ENCODE measurements at regions not wholly inside any gene's neighbourhood (a gene's known extent, or its start where the extent isn't known, plus 50 kb on each side); places are given as distances from the start of the nearest gene placed in this dataset.

- Mint-ChIP-seq H3K9me3 (peaks cover 5% of the 10 kb centered on the region), H3K27me3 (ENCODE audit: low read depth) (peaks cover 8% of the 10 kb centered on the region), H3K4me3 (no peak overlapping the region), H3K4me1 (ENCODE audit: low read depth) (no peaks in the 10 kb centered on the region), H3K36me3 (ENCODE audit: insufficient read depth) (no peaks in the 10 kb centered on the region)
- no peak for DNase-seq
- no peak for ATAC-seq
These were observed 193.5 kb upstream of the CCDC150 start for GRCh38 chr2:196445991-196446390.

GRCh38 chr2:196448407-196449079, 191.0 kb upstream of the CCDC150 start:
- no peak overlapping the region for H3K4me3 Mint-ChIP-seq
- no peak for ATAC-seq
- peaks cover 2% of the 10 kb centered on the region for H3K4me1 Mint-ChIP-seq (ENCODE audit: low read depth)
- no peaks in the 10 kb centered on the region for H3K36me3 Mint-ChIP-seq (ENCODE audit: insufficient read depth)
- H3K9me3 Mint-ChIP-seq = peaks cover 5% of the 10 kb centered on the region
- peaks cover 8% of the 10 kb centered on the region for H3K27me3 Mint-ChIP-seq (ENCODE audit: low read depth)
- DNase-seq = no peak

GRCh38 chr2:196449083-196449482, 190.4 kb upstream of the CCDC150 start:
- Mint-ChIP-seq H3K27me3 (ENCODE audit: low read depth) (peaks cover 8% of the 10 kb centered on the region), H3K4me3 (no peak overlapping the region), H3K4me1 (ENCODE audit: low read depth) (peaks cover 2% of the 10 kb centered on the region), H3K36me3 (ENCODE audit: insufficient read depth) (no peaks in the 10 kb centered on the region), H3K9me3 (peaks cover 5% of the 10 kb centered on the region)
- DNase-seq (no peak), ATAC-seq (no peak)

GRCh38 chr2:196452758-196453157, 186.8 kb upstream of the CCDC150 start:
- H3K9me3 Mint-ChIP-seq = no peaks in the 10 kb centered on the region
- no peak for ATAC-seq
- H3K36me3 Mint-ChIP-seq (ENCODE audit: insufficient read depth) = no peaks in the 10 kb centered on the region
- peaks cover 2% of the 10 kb centered on the region for H3K4me1 Mint-ChIP-seq (ENCODE audit: low read depth)
- DNase-seq = no peak
- peaks cover 25% of the 10 kb centered on the region for H3K27me3 Mint-ChIP-seq (ENCODE audit: low read depth)
- H3K4me3 Mint-ChIP-seq = no peak overlapping the region

- Mint-ChIP-seq H3K36me3 (ENCODE audit: insufficient read depth) (no peaks in the 10 kb centered on the region), H3K4me3 (no peak overlapping the region), H3K27me3 (ENCODE audit: low read depth) (peaks cover 29% of the 10 kb centered on the region), H3K9me3 (no peaks in the 10 kb centered on the region), H3K4me1 (ENCODE audit: low read depth) (peaks cover 2% of the 10 kb centered on the region)
- ATAC-seq = no peak
- DNase-seq = peak; percentile 23
These were observed 185.9 kb upstream of the CCDC150 start for GRCh38 chr2:196453613-196454047.

- DNase-seq (no peak), ATAC-seq (no peak)
- Mint-ChIP-seq H3K36me3 (ENCODE audit: insufficient read depth) (no peaks in the 10 kb centered on the region), H3K27me3 (ENCODE audit: low read depth) (peaks cover 29% of the 10 kb centered on the region), H3K4me1 (ENCODE audit: low read depth) (peaks cover 9% of the 10 kb centered on the region), H3K4me3 (no peak overlapping the region), H3K9me3 (no peaks in the 10 kb centered on the region)
These were observed 185.0 kb upstream of the CCDC150 start for GRCh38 chr2:196454492-196454891.

- H3K9me3 Mint-ChIP-seq = no peaks in the 10 kb centered on the region
- DNase-seq (no peak), ATAC-seq (no peak)
- H3K4me3 Mint-ChIP-seq = no peak overlapping the region
- peaks cover 57% of the 10 kb centered on the region for H3K27me3 Mint-ChIP-seq (ENCODE audit: low read depth)
- H3K36me3 Mint-ChIP-seq (ENCODE audit: insufficient read depth) = no peaks in the 10 kb centered on the region
- H3K4me1 Mint-ChIP-seq (ENCODE audit: low read depth) = peaks cover 13% of the 10 kb centered on the region
These were observed 180.0 kb upstream of the CCDC150 start for GRCh38 chr2:196459539-196459938.

GRCh38 chr2:196463706-196464105, 175.8 kb upstream of the CCDC150 start:
- no peaks in the 10 kb centered on the region for H3K9me3 Mint-ChIP-seq
- no peaks in the 10 kb centered on the region for H3K36me3 Mint-ChIP-seq (ENCODE audit: insufficient read depth)
- H3K27me3 Mint-ChIP-seq (ENCODE audit: low read depth) = peaks cover 39% of the 10 kb centered on the region
- H3K4me1 Mint-ChIP-seq (ENCODE audit: low read depth) = peaks cover 13% of the 10 kb centered on the region
- no peak for ATAC-seq
- no peak overlapping the region for H3K4me3 Mint-ChIP-seq
- DNase-seq = no peak

GRCh38 chr2:196464311-196464710, 175.2 kb upstream of the CCDC150 start:
- Mint-ChIP-seq H3K27me3 (ENCODE audit: low read depth) (peaks cover 37% of the 10 kb centered on the region), H3K4me1 (ENCODE audit: low read depth) (peaks cover 7% of the 10 kb centered on the region), H3K4me3 (no peak overlapping the region), H3K36me3 (ENCODE audit: insufficient read depth) (no peaks in the 10 kb centered on the region), H3K9me3 (no peaks in the 10 kb centered on the region)
- ATAC-seq (no peak), DNase-seq (no peak)

- Mint-ChIP-seq H3K9me3 (no peaks in the 10 kb centered on the region), H3K4me1 (ENCODE audit: low read depth) (no peaks in the 10 kb centered on the region), H3K4me3 (no peak overlapping the region), H3K27me3 (ENCODE audit: low read depth) (peaks cover 18% of the 10 kb centered on the region), H3K36me3 (ENCODE audit: insufficient read depth) (no peaks in the 10 kb centered on the region)
- no peak for DNase-seq
- ATAC-seq = no peak
These were observed 172.9 kb upstream of the CCDC150 start for GRCh38 chr2:196466581-196466980.

GRCh38 chr2:196468394-196468793, 171.1 kb upstream of the CCDC150 start:
- Mint-ChIP-seq H3K36me3 (ENCODE audit: insufficient read depth) (no peaks in the 10 kb centered on the region), H3K9me3 (no peaks in the 10 kb centered on the region), H3K4me3 (no peak overlapping the region), H3K27me3 (ENCODE audit: low read depth) (peaks cover 12% of the 10 kb centered on the region), H3K4me1 (ENCODE audit: low read depth) (no peaks in the 10 kb centered on the region)
- no peak for DNase-seq
- no peak for ATAC-seq

- no peak for ATAC-seq
- Mint-ChIP-seq H3K27me3 (ENCODE audit: low read depth) (peaks cover 15% of the 10 kb centered on the region), H3K9me3 (no peaks in the 10 kb centered on the region), H3K4me1 (ENCODE audit: low read depth) (no peaks in the 10 kb centered on the region), H3K4me3 (no peak overlapping the region), H3K36me3 (ENCODE audit: insufficient read depth) (no peaks in the 10 kb centered on the region)
- DNase-seq = no peak
These were observed 165.9 kb upstream of the CCDC150 start for GRCh38 chr2:196473617-196474016.

- Mint-ChIP-seq H3K4me1 (ENCODE audit: low read depth) (no peaks in the 10 kb centered on the region), H3K4me3 (no peak overlapping the region), H3K36me3 (ENCODE audit: insufficient read depth) (no peaks in the 10 kb centered on the region), H3K9me3 (no peaks in the 10 kb centered on the region), H3K27me3 (ENCODE audit: low read depth) (peaks cover 16% of the 10 kb centered on the region)
- no peak for ATAC-seq
- DNase-seq = no peak
These were observed 163.9 kb upstream of the CCDC150 start for GRCh38 chr2:196475611-196476010.

- DNase-seq (no peak), ATAC-seq (no peak)
- no peak overlapping the region for H3K4me3 Mint-ChIP-seq
- H3K27me3 Mint-ChIP-seq (ENCODE audit: low read depth) = peaks cover 15% of the 10 kb centered on the region
- H3K36me3 Mint-ChIP-seq (ENCODE audit: insufficient read depth) = no peaks in the 10 kb centered on the region
- no peaks in the 10 kb centered on the region for H3K9me3 Mint-ChIP-seq
- no peaks in the 10 kb centered on the region for H3K4me1 Mint-ChIP-seq (ENCODE audit: low read depth)
These were observed 160.9 kb upstream of the CCDC150 start for GRCh38 chr2:196478588-196478987.

- Mint-ChIP-seq H3K4me1 (ENCODE audit: low read depth) (no peaks in the 10 kb centered on the region), H3K36me3 (ENCODE audit: insufficient read depth) (no peaks in the 10 kb centered on the region), H3K27me3 (ENCODE audit: low read depth) (peaks cover 15% of the 10 kb centered on the region), H3K4me3 (no peak overlapping the region), H3K9me3 (no peaks in the 10 kb centered on the region)
- DNase-seq = no peak
- ATAC-seq = no peak
These were observed 160.2 kb upstream of the CCDC150 start for GRCh38 chr2:196479350-196479749.
